Stimulated activated CD8-positive, alpha-beta memory T cell treated with anti-CD3 and anti-CD28 coated beads, Interleukin-2, amount 100 ng/mL, for 48 hours (primary cell): ENCODE measurements at regions not wholly inside any gene's neighbourhood (a gene's known extent, or its start where the extent isn't known, plus 50 kb on each side); places are given as distances from the start of the nearest gene placed in this dataset.
"Not testable (repeated sequence)": the region's sequence is repeated elsewhere in the genome, so short reads cannot be mapped to it uniquely, and the experiment has no call there.

Source experiments
- DNase-seq, 2 donors: peaks; one replicate each; pipeline ENCODE4 v3.0.0-alpha.2; 2020; ENCODE audit warnings: low read depth in 2 of 2

GRCh38 chr5:165400086-165400485, 1894.7 kb downstream of the MAT2B start:
- DNase-seq, result no peak

GRCh38 chr5:165404917-165405316, 1899.5 kb downstream of the MAT2B start:
- no peak for DNase-seq

DNA sequence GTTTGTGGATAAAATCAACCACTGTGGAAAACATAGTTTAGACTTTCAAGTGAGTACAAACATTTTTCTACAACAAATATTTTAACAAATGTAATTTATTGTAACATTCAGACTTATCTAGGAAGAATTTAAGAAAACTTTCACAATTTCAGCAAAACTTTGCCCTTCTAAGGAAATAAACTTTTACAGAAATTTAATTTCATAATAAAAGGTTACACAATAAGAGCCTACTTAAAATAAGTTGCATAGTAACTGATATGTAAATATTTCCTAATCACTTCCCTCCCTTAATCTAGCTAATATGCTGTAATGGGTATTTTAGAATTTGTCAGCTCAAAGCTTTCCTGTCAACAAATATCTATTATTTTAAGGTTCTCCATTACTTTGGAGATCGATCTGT, 1899.9 kb downstream of the MAT2B start:
- no peak for DNase-seq

GRCh38 chr5:165407352-165407751, 1901.9 kb downstream of the MAT2B start:
- DNase-seq, result no peak

GRCh38 chr5:165410476-165410875, 1905.1 kb downstream of the MAT2B start:
- no peak for DNase-seq

GRCh38 chr5:165411532-165411931, 1906.1 kb downstream of the MAT2B start:
- DNase-seq, result not testable (repeated sequence)

DNA sequence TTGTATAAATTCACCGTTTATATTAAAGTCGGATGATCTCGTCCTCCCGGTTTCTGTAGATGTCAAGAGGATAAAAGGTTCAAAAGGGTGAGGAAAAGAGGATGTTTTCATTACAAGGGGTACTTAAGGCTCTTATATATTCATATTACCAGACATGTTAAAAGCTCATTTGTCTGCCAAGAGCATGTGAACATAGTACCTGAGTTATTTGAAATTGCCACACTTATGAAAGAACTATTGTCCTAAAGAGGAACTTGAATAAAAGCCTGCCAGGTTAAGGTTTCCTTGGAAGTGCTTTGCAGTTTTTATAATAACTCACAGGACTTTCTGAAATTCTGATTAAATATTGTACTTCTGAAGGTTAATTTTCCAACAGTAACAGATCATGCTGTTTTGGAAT, 1915.1 kb downstream of the MAT2B start:
- no peak for DNase-seq

DNA sequence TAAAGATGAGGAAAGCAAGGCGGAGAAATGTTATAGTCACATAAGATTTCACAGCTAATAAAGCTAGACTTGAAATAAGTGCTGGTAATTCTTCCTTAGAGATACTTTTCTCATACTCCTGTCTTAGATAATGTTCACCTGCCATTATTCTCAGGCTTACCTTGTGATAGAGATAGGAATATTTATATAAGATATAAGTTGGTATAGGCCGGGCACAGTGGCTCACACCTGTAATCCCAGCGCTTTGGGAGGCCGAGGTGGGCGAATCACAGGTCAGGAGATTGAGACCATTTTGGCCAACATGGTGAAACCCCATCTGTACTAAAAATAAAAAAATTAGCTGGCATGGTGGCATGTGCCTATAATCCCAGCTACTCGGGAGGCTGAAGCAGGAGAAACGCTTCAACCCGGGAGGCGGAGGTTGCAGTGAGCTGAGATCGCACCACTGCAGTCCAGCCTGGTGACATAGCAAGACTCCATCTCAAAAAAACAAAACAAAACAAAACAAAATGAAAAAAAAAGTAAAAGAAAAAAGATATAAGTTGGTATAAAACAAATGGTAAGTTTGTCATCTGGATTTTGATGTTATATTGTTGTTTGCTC, 1918.4 kb downstream of the MAT2B start:
- DNase-seq, result no peak

GRCh38 chr5:165425594-165425993, 1920.2 kb downstream of the MAT2B start:
- DNase-seq, result no peak

GRCh38 chr5:165448753-165449152, 1943.3 kb downstream of the MAT2B start:
- DNase-seq, result no peak

- no peak for DNase-seq
Measured at GRCh38 chr5:165457859-165458481, 1952.6 kb downstream of the MAT2B start.

DNA sequence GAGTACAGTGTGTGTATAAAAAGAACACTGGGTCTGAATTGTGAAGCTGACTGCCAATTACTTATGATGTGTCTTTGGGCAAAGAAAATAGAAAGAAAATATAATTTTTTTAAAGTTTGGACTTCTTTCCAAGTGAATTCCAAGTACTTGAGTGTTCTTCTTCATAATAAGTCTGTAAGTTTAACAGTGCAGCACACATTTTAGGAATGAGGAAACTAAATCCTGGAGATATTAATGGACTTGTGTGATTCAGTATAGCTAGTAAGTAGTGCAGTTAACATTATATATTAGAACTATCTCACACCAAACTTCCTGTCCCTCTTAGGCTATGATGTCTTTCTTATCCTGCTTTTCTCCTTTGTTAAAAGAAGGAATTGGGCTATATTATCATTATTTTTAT, 1953.8 kb downstream of the MAT2B start:
- no peak for DNase-seq

DNA sequence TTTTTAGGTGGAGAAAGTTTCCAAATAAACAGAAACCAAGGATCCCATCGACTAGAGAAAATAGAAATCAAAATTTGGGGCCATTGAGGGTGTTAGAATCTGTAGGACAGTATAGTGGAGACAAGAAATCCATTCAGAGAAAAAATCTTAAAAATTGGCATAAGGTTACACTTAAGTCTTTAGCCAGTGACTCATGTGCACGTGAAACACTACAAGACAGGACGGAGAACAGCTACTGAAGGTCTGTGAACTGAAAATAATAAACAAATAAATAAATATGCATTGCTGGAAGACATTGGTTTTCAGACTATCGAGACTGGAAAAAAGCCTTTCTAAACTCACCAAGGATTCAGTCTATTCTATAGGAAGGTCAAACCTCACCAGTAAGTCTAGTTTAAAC, 1955.5 kb downstream of the MAT2B start:
- no peak for DNase-seq

DNA sequence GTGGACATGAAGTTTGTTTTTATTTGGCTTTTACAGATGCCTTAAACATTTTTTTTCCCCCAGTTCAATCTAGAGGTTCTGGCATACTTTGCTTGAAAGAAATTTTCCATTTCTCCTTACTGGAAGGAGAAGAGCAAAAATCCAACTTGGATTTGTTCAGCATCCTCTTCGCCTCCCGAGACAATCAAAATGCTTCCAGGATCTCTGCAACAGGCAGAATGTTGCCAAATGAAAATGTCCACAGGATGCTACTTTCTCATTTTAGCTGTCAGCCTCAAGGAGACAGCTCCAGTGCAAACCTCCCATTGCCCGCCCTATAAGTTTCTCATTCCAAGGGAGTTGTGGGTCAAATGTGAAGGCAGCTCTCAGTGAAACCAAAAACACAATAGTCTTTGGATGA, 1972.1 kb downstream of the MAT2B start:
- no peak for DNase-seq

DNA sequence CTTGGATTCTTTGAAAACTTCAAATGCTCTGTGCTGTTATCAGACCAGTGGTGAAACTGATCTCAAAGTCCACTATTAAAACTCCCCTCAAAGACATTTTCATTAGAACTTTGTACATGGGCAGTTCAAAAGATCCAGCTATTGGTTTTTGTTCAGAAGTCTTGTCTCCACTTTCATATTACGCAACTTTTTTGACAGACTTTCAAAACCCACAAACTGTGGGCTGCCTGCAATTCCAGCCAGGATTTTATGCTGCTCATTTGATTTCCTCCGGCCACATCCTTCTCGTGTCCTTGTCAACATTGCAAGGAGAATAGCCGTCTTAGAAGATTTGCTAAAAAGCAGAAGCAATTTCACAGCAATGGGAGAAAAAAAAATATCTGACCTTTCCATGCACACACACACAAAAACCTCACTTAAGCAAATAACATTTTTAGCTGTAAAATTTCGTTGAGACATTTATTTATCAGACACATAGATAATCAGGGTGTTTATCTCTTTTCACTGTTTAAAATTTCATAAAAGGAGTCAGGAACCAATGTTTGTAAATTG, 1990.5 kb downstream of the MAT2B start:
- no peak for DNase-seq

GRCh38 chr5:165497707-165498106, 1992.3 kb downstream of the MAT2B start:
- no peak for DNase-seq

GRCh38 chr5:165502893-165503691, 1997.7 kb downstream of the MAT2B start:
- DNase-seq, result no peak

DNA sequence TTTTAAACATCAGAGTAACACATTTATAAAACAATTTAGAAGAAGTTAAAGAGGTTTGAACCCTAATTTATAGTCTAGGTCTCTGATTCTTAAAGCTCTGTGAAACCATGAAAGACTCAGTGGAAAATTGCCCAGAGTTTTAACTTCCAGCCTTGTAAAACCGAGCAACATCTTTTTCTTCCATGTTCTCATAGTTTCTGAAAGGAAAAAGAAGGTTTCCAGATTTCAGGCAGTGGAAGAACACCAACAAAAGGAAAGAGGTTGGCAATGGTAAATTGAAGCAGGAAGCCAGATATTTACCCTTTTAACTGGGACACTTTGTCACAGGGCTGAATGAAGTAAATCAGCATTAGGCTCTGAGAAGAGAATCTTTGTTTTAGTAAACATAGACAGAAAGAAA, 1999.3 kb downstream of the MAT2B start:
- DNase-seq, result no peak

DNA sequence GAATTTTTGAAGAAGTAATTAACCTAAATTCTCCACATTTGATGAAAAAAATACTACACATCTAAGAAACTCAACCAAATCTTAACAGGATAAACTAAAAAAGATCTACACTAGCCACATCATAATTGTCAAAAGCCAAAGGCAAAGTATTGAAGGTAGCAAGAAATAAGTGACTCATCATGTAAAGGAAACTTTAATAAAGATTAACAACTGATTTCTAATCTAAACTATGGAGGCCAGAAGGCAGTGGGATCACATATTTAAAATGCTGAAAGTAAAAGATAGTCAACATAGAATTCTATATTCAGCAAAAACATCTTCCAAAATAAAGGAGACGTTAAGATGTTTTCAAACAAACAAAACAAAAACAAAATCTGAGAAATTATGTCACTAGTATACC, 2002.9 kb downstream of the MAT2B start:
- DNase-seq, result no peak

DNA sequence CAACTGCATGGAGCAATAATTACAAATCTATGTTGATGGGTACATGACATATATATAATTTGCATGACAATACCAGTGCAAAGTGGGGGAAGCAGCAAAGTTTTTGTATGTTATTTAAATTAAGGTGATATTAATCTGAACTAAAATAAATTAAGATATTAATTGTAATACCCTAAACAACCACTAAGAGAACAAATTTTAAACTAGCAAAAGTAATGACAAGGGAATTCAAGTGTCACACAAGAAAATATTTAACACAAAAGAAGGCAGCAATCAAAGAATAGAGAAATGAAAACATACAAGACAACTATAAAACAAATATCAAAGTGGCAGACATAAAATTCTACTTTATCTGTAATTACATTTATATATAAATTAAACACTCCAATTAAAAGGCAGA, 2003.4 kb downstream of the MAT2B start:
- DNase-seq, result no peak

DNA sequence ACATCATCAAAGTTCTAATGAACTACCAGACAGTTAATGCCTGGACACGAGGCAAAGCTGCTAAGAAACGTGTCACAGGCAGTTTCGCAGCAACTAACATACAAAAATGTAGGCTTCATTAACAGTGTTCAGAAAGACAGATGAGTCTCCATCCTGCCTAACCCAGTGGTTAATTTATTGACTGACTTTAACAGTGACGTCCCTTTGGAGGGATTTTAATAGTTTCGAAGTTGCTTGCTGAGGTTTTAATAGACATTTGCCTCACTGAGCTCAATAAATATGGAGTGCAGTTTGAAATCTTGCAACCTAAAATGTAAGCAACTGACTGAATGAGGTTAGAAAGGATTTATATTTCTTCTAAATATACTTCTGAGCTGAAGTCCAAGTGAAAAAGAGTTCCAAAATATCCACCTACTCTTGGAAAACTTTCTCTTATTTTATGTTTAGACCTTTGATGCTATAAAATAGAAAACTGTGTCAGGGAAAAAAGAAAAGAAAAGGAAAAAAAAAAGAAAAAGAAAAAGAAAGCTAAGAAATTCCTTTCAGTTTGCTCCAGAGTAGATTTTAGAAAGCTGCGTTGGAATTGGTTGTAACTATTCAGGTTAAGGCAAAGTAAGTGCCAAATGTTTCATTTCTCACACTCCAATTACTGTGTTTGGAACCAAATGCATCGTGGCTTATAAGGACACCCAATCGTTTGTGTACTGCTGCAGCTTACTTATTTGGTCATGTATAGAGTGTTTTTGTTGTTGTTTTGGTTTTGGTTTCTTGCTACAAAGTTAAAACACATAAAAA, 2016.6 kb downstream of the MAT2B start:
- DNase-seq, result no peak

DNA sequence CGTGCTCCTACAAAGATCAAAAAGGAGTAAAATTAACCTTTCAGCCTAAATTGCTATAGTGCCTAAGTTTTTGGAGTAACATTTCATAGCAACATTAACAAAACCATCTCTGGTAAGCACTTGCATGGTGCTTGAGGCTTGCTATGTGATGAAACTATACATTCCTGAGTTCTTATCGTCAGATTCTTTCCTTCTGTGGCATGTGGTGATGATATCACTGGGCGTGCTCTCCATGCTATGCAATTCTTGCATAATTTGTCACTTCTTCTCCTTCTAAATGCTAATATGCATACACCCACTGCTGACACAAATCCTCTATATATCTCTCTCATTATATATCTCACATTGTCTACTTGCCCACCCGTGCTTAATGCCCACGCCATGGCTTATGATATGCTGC, 2019.9 kb downstream of the MAT2B start:
- no peak for DNase-seq
